HT1080 (cell line): ENCODE measurements at regions not wholly inside any gene's neighbourhood (a gene's known extent, or its start where the extent isn't known, plus 50 kb on each side); places are given as distances from the start of the nearest gene placed in this dataset.
"Not testable (repeated sequence)": the region's sequence is repeated elsewhere in the genome, so short reads cannot be mapped to it uniquely, and the experiment has no call there.

Experiments used
- DNase-seq: peaks from one replicate; pipeline ENCODE4 v3.0.0-alpha.2; 2015; ENCODE audit warnings: low read depth

GRCh38 chr4:26174027-26174426, 146.8 kb upstream of the RBPJ start:
- no peak for DNase-seq

GRCh38 chr4:26175006-26175786, 145.6 kb upstream of the RBPJ start:
- no peak for DNase-seq

GRCh38 chr4:26175905-26176470, 144.8 kb upstream of the RBPJ start:
- DNase-seq = no peak

GRCh38 chr4:26176598-26177149, 144.1 kb upstream of the RBPJ start:
- no peak for DNase-seq

- no peak for DNase-seq
These were observed 142.0 kb upstream of the RBPJ start for GRCh38 chr4:26178854-26179253.

- no peak for DNase-seq
These were observed 141.5 kb upstream of the RBPJ start for GRCh38 chr4:26179316-26179760.

- DNase-seq = peak; percentile 55
These were observed 139.2 kb upstream of the RBPJ start for GRCh38 chr4:26181616-26182015.

- DNase-seq = peak; percentile 35
These were observed 137.8 kb upstream of the RBPJ start for GRCh38 chr4:26183017-26183416.

- DNase-seq = no peak
These were observed 135.4 kb upstream of the RBPJ start for GRCh38 chr4:26185436-26185835.

- DNase-seq = peak; percentile 25
These were observed 129.5 kb upstream of the RBPJ start for GRCh38 chr4:26191353-26191752.

GRCh38 chr4:26192899-26193869, 127.6 kb upstream of the RBPJ start:
- DNase-seq = no peak

- no peak for DNase-seq
These were observed 126.0 kb upstream of the RBPJ start for GRCh38 chr4:26194764-26195163.

GRCh38 chr4:26196567-26196966, 124.2 kb upstream of the RBPJ start:
- no peak for DNase-seq

GRCh38 chr4:26197018-26197779, 123.6 kb upstream of the RBPJ start:
- DNase-seq = peak; percentile 97

GRCh38 chr4:26198931-26199330, 121.9 kb upstream of the RBPJ start:
- not testable (repeated sequence) for DNase-seq

GRCh38 chr4:26199596-26199995, 121.2 kb upstream of the RBPJ start:
- no peak for DNase-seq

GRCh38 chr4:26201120-26201519, 119.7 kb upstream of the RBPJ start:
- DNase-seq = no peak

GRCh38 chr4:26204249-26204825, 116.5 kb upstream of the RBPJ start:
- no peak for DNase-seq

- no peak for DNase-seq
These were observed 115.9 kb upstream of the RBPJ start for GRCh38 chr4:26204911-26205370.

GRCh38 chr4:26206339-26206738, 114.5 kb upstream of the RBPJ start:
- DNase-seq = peak; percentile 10
